IMR-90 (cell line): ENCODE measurements at regions not wholly inside any gene's neighbourhood (a gene's known extent, or its start where the extent isn't known, plus 50 kb on each side); places are given as distances from the start of the nearest gene placed in this dataset.

Source experiments
- ATAC-seq: fragments of 200-7000 bp; cut with Tn5 transposase; 2 replicates; pipeline ENCODE4 v1.9.1; 2020; ENCODE audit warnings: low read depth, mild to moderate bottlenecking, moderate library complexity
- BruUV-seq: library from RNA; stranded (reverse); fragments of 400-500 nt; replicated peaks from 2 replicates; lab custom pipeline; 2021; lab: Mats Ljungman, UMichigan
- CTCF ChIA-PET: fragments of 300-600 bp; formaldehyde crosslinking; extraction: SDS; loops from one replicate; lab custom pipeline; 2021; ENCODE audit warnings: antibody characterized with exemption; lab: Yijun Ruan, JAX
- POLR2A ChIA-PET: fragments of 300-600 bp; sonication (Branson Sonifier 250); formaldehyde crosslinking; loops from one replicate; lab custom pipeline; 2022; ENCODE audit warnings: antibody characterized with exemption; ENCODE audit not compliant: unreplicated experiment; lab: Charles Lee
- DNase-seq: peaks from one replicate; pipeline ENCODE4 v3.0.0; 2013
- H2AFZ ChIP-seq: replicated peaks from 2 replicates; pipeline ENCODE3; 2013; ENCODE audit warnings: low read length, mild to moderate bottlenecking; ENCODE audit not compliant: poor library complexity
- H2AK5ac ChIP-seq: 2 replicates; pipeline ENCODE4 v1.6.1; 2013; ENCODE audit warnings: low read depth, low read length, inconsistent platforms
- H2AK9ac ChIP-seq: replicated peaks from 2 replicates; pipeline ENCODE3; 2013; ENCODE audit warnings: mild to moderate bottlenecking, low read depth, low read length, moderate library complexity; ENCODE audit not compliant: poor library complexity
- H2BK120ac ChIP-seq: 2 replicates; pipeline ENCODE4 v1.6.1; 2013; ENCODE audit warnings: low read depth, low read length, inconsistent platforms
- H2BK15ac ChIP-seq: 3 replicates; pipeline ENCODE4 v1.6.1; 2013; ENCODE audit warnings: low read depth, low read length, inconsistent platforms
- H2BK20ac ChIP-seq: 2 replicates; pipeline ENCODE4 v1.6.1; 2013; ENCODE audit warnings: low read depth, mild to moderate bottlenecking, inconsistent platforms, low read length, moderate library complexity
- H2BK5ac ChIP-seq: 2 replicates; pipeline ENCODE4 v1.6.1; 2013; ENCODE audit warnings: mild to moderate bottlenecking, low read depth, low read length, inconsistent platforms; ENCODE audit not compliant: poor library complexity, severe bottlenecking
- H3K14ac ChIP-seq: replicated peaks from 2 replicates; pipeline ENCODE4 v1.6.1; 2013; ENCODE audit warnings: low read depth, low read length, inconsistent platforms
- H3K18ac ChIP-seq: 2 replicates; pipeline ENCODE4 v1.6.1; 2013; ENCODE audit warnings: low read depth, low read length, control low read depth
- H3K23ac ChIP-seq: 2 replicates; pipeline ENCODE4 v1.6.1; 2013; ENCODE audit warnings: low read depth, low read length, inconsistent platforms
- H3K27ac ChIP-seq: 2 replicates; pipeline ENCODE4 v1.5.1; 2013; ENCODE audit warnings: mild to moderate bottlenecking, control low read depth, low read length; ENCODE audit not compliant: insufficient read depth
- H3K27me3 ChIP-seq: 2 replicates; pipeline ENCODE4 v1.6.1; 2013; ENCODE audit warnings: low read length; ENCODE audit not compliant: control insufficient read depth, insufficient read depth
- H3K36me3 ChIP-seq: 2 replicates; pipeline ENCODE4 v1.6.1; 2013; ENCODE audit warnings: low read length, mixed read lengths; ENCODE audit not compliant: control insufficient read depth, insufficient read depth
- H3K4ac ChIP-seq: 2 replicates; pipeline ENCODE4 v1.6.1; 2013; ENCODE audit warnings: low read depth, low read length, inconsistent platforms
- H3K4me1 ChIP-seq: 2 replicates; pipeline ENCODE4 v1.6.1; 2013; ENCODE audit warnings: low read length, mixed read lengths; ENCODE audit not compliant: control insufficient read depth, insufficient read depth
- H3K4me2 ChIP-seq: 2 replicates; pipeline ENCODE4 v1.6.1; 2013; ENCODE audit warnings: low read depth, mild to moderate bottlenecking, control low read depth, low read length, moderate library complexity
- H3K4me3 ChIP-seq: 2 replicates; pipeline ENCODE4 v1.5.1; 2013; ENCODE audit warnings: low read depth, mild to moderate bottlenecking, control low read depth, low read length, moderate library complexity; ENCODE audit not compliant: insufficient read depth
- H3K56ac ChIP-seq: 2 replicates; pipeline ENCODE4 v1.6.1; 2013; ENCODE audit warnings: low read length, inconsistent platforms; ENCODE audit not compliant: insufficient read depth; ENCODE audit errors: extremely low read depth
- H3K79me1 ChIP-seq, 2 experiments: 2 replicates each; pipeline ENCODE4 v1.6.1; 2013; ENCODE audit warnings: low read length in 2 of 2, inconsistent platforms in 1 of 2, low read depth in 1 of 2
- H3K9ac ChIP-seq: 2 replicates; pipeline ENCODE4 v1.6.1; 2013; ENCODE audit warnings: low read depth, low read length, control low read depth
- H3K9me1 ChIP-seq: 2 replicates; pipeline ENCODE4 v1.6.1; 2013; ENCODE audit warnings: low read length, inconsistent platforms; ENCODE audit not compliant: insufficient read depth
- H3K9me3 ChIP-seq: 2 replicates; pipeline ENCODE4 v1.6.1; 2013; ENCODE audit warnings: low read length; ENCODE audit not compliant: control insufficient read depth, insufficient read depth
- H4K20me1 ChIP-seq: 2 replicates; pipeline ENCODE4 v1.6.1; 2013; ENCODE audit warnings: low read length, inconsistent platforms; ENCODE audit not compliant: insufficient read depth
- H4K5ac ChIP-seq: 2 replicates; pipeline ENCODE4 v1.6.1; 2013; ENCODE audit warnings: mild to moderate bottlenecking, low read depth, low read length, control low read depth
- H4K8ac ChIP-seq, 2 experiments: 2 replicates each; pipeline ENCODE4 v1.6.1; 2013; ENCODE audit warnings: low read depth in 2 of 2, low read length in 2 of 2, control low read depth in 1 of 2, inconsistent platforms in 1 of 2
- H4K91ac ChIP-seq: 2 replicates; pipeline ENCODE4 v1.6.1; 2013; ENCODE audit warnings: low read depth, low read length, inconsistent platforms; ENCODE audit not compliant: insufficient read depth
- BHLHE40 ChIP-seq: fragments of 150-350 bp; IDR thresholded peaks from 2 replicates; pipeline ENCODE4 v1.6.1; 2016; ENCODE audit warnings: mild to moderate bottlenecking, low read depth, low read length
- CHD1 ChIP-seq: IDR thresholded peaks from 2 replicates; pipeline ENCODE4 v1.6.1; 2012; ENCODE audit warnings: low read depth, low read length, improper control_type of control experiment
- CTCF ChIP-seq: conservative IDR thresholded peaks from 2 replicates; pipeline ENCODE4 v1.5.1; 2012; ENCODE audit warnings: mild to moderate bottlenecking, low read depth, low read length, improper control_type of control experiment
- ELK1 ChIP-seq: fragments of 150-350 bp; IDR thresholded peaks from 2 replicates; pipeline ENCODE4 v1.6.1; 2016; ENCODE audit warnings: low read depth, mild to moderate bottlenecking, low read length, moderate library complexity, borderline replicate concordance
- FOS ChIP-seq: fragments of 150-350 bp; IDR thresholded peaks from 2 replicates; pipeline ENCODE4 v1.6.1; 2016; ENCODE audit warnings: low read depth, low read length
- MAFK ChIP-seq: IDR thresholded peaks from 2 replicates; pipeline ENCODE4 v1.6.1; 2012; ENCODE audit warnings: low read depth, low read length, improper control_type of control experiment
- MAZ ChIP-seq: IDR thresholded peaks from 2 replicates; pipeline ENCODE4 v1.6.1; 2012; ENCODE audit warnings: low read depth, mild to moderate bottlenecking, low read length, improper control_type of control experiment, moderate library complexity, borderline replicate concordance
- MXI1 ChIP-seq: IDR thresholded peaks from 2 replicates; pipeline ENCODE4 v1.6.1; 2012; ENCODE audit warnings: low read depth, mild to moderate bottlenecking, low read length, moderate library complexity, borderline replicate concordance
- POLR2A ChIP-seq: IDR thresholded peaks from 2 replicates; pipeline ENCODE4 v1.6.1; 2012; ENCODE audit warnings: mild to moderate bottlenecking, low read depth, low read length
- RAD21 ChIP-seq: IDR thresholded peaks from 2 replicates; pipeline ENCODE4 v1.6.1; 2012; ENCODE audit warnings: low read length, improper control_type of control experiment
- RCOR1 ChIP-seq: IDR thresholded peaks from 2 replicates; pipeline ENCODE4 v1.6.1; 2012; ENCODE audit warnings: mild to moderate bottlenecking, low read length, improper control_type of control experiment; ENCODE audit not compliant: insufficient replicate concordance
- RFX5 ChIP-seq: IDR thresholded peaks from 2 replicates; pipeline ENCODE4 v1.8.0; 2012; ENCODE audit warnings: low read depth, mild to moderate bottlenecking, low read length, moderate library complexity
- SMC3 ChIP-seq: fragments of 150-350 bp; IDR thresholded peaks from 2 replicates; pipeline ENCODE4 v1.6.1; 2016; ENCODE audit warnings: low read depth, mild to moderate bottlenecking, antibody characterized with exemption, low read length, moderate library complexity
- USF2 ChIP-seq: fragments of 150-350 bp; IDR thresholded peaks from 2 replicates; pipeline ENCODE4 v1.6.1; 2017; ENCODE audit warnings: mild to moderate bottlenecking, antibody characterized with exemption, low read length, low read depth
- WGBS, 2 experiments: methylation state at CpG; one replicate each; pipeline versions ENCODE4 v1.1.5 to v1.1.7; 2013; ENCODE audit warnings: missing lambda C conversion rate in 2 of 2; ENCODE audit not compliant: insufficient read length in 1 of 2; ENCODE audit errors: extremely low coverage in 2 of 2; 5-methylcytosine and 5-hydroxymethylcytosine counted together
- dilution Hi-C: fragments of 300-500 bp; cut with HindIII; formaldehyde crosslinking; loops from one replicate; pipeline ENCODE4 v1.14.3; 2018; ENCODE audit warnings: low sequenced_read_pairs; ENCODE audit not compliant: unreplicated experiment
- in situ Hi-C: fragments of 300-500 bp; cut with MboI; formaldehyde crosslinking; loops from 3 replicates; pipeline ENCODE4 v1.14.3; 2019; ENCODE audit warnings: low sequenced_read_pairs, inconsistent platforms, mixed read lengths
- intact Hi-C: fragments of 100-400 bp; cut with micrococcal nuclease; formaldehyde crosslinking; loops from 2 replicates; pipeline ENCODE4 v1.10.0; 2022

GRCh38 chr4:26044524-26044923 is 130.5 kb downstream of the SMIM20 start:
- Histone ChIP-seq H2BK15ac (no peak overlapping the region), H3K18ac (peak overlapping the region; percentile 66), H4K5ac (no peak overlapping the region), H3K9ac (no peak overlapping the region), H2AFZ (no peak overlapping the region), H3K36me3 (no peaks in the 10 kb centered on the region), H3K4me2 (no peak overlapping the region), H2AK5ac (peak overlapping the region; percentile 7; the same call in 1 of the 2 replicates), H2BK5ac (no peak overlapping the region), H3K27me3 (no peaks in the 10 kb centered on the region), H2AK9ac (no peak overlapping the region), H2BK120ac (0 out of 2 replicates have a peak overlapping the region, but pooled peaks have one; percentile 49), H3K56ac (no peak overlapping the region), H3K4me1 (peaks cover 25% of the 10 kb centered on the region), H3K9me1 (peaks cover 23% of the 10 kb centered on the region), H4K91ac (no peak overlapping the region), H3K79me1 (no peaks in the 10 kb centered on the region), H3K27ac (no peak overlapping the region), H3K14ac (peak overlapping the region; percentile 64; the same call in 1 of the 2 replicates), H4K8ac (no peak overlapping the region), H3K23ac (no peak overlapping the region), H4K20me1 (no peaks in the 10 kb centered on the region), H3K9me3 (no peaks in the 10 kb centered on the region), H2BK20ac (0 out of 2 replicates have a peak overlapping the region, but pooled peaks have one; percentile 26), H3K4me3 (no peak overlapping the region), H3K4ac (no peak overlapping the region)
- CTCF ChIA-PET, result no interaction called here
- no CpG with 5 or more reads among the region's 2 CpGs for WGBS, 2 experiments
- dilution Hi-C loops, result no loop called here
- BruUV-seq, result no TSS peak
- in situ Hi-C loops, result no loop called here
- POLR2A ChIA-PET, result no interaction called here
- TF ChIP-seq MAZ, result no peak
- no peak for TF ChIP-seq USF2
- TF ChIP-seq CTCF, result no peak
- no peak for TF ChIP-seq FOS
- TF ChIP-seq MAFK, result no peak
- TF ChIP-seq POLR2A, result no peak
- no peak for TF ChIP-seq BHLHE40
- TF ChIP-seq ELK1, result no peak
- no peak for TF ChIP-seq RFX5
- TF ChIP-seq RCOR1, result no peak
- no peak for TF ChIP-seq RAD21
- no peak for TF ChIP-seq CHD1
- no peak for TF ChIP-seq MXI1
- no peak for TF ChIP-seq SMC3
- no peak for ATAC-seq
- intact Hi-C loops, result no loop called here
- no peak for DNase-seq
